K562 (cell line): ENCODE measurements at regions not wholly inside any gene's neighbourhood (a gene's known extent, or its start where the extent isn't known, plus 50 kb on each side); places are given as distances from the start of the nearest gene placed in this dataset.

Experiments
- CREB1 ChIP-seq, 2 experiments: sonication (generic) in 1 of 2; formaldehyde crosslinking in 1 of 2; IDR thresholded peaks; 2 replicates each; pipeline versions ENCODE4 v1.6.1 to v1.8.0; 2012 to 2022; ENCODE audit warnings: inconsistent platforms in 1 of 2, mild to moderate bottlenecking in 1 of 2, missing genetic modification reagents in 1 of 2, moderate library complexity in 1 of 2
- KLF1 ChIP-seq: fragments of 450-650 bp; IDR thresholded peaks from 2 replicates; pipeline ENCODE4 v1.6.1; 2016; ENCODE audit warnings: missing genetic modification characterization, missing compliant biosample characterization
- KLF10 ChIP-seq: fragments of 250-450 bp; sonication (Bioruptor Pico); IDR thresholded peaks from 2 replicates; pipeline ENCODE4 v1.6.1; 2021; ENCODE audit warnings: matching md5 sums
- MAFK ChIP-seq: IDR thresholded peaks from 2 replicates; pipeline ENCODE4 v1.6.1; 2011; ENCODE audit warnings: low read length, improper control_type of control experiment
- MAZ ChIP-seq, 2 experiments: fragments of 450-650 bp in 1 of 2; sonication (generic) in 1 of 2; formaldehyde crosslinking; IDR thresholded peaks in 1 of 2; conservative IDR thresholded peaks in 1 of 2; 2 replicates each; pipeline versions ENCODE4 v1.4.0 to v1.5.0; 2020; ENCODE audit warnings: mild to moderate bottlenecking in 1 of 2, missing genetic modification reagents in 1 of 2
- MCM2 ChIP-seq: fragments of 450-650 bp; IDR thresholded peaks from 2 replicates; pipeline ENCODE4 v1.6.1; 2017; ENCODE audit warnings: low read depth, mild to moderate bottlenecking
- NFE2L1 ChIP-seq: fragments of 450-650 bp; IDR thresholded peaks from 2 replicates; pipeline ENCODE4 v1.6.1; 2016; ENCODE audit warnings: missing genetic modification characterization, low read depth, mild to moderate bottlenecking, missing compliant biosample characterization, moderate library complexity, borderline replicate concordance
- POU5F1 ChIP-seq: fragments of 150-350 bp; IDR thresholded peaks from 2 replicates; pipeline ENCODE4 v1.6.1; 2014; ENCODE audit warnings: borderline replicate concordance, low read length, low read depth, mild to moderate bottlenecking; ENCODE audit not compliant: partially characterized antibody
- RBM34 ChIP-seq: fragments of 200-400 bp; formaldehyde crosslinking; IDR thresholded peaks from 2 replicates; pipeline ENCODE4 v1.6.1; 2018; ENCODE audit warnings: low read length, borderline replicate concordance; ENCODE audit not compliant: insufficient read depth
- TARDBP ChIP-seq: fragments of 450-650 bp; IDR thresholded peaks from 2 replicates; pipeline ENCODE4 v1.6.1; 2016
- TCF7 ChIP-seq: sonication (generic); IDR thresholded peaks from 2 replicates; pipeline ENCODE4 v1.6.1; 2016; ENCODE audit warnings: antibody characterized with exemption, borderline replicate concordance
- TOE1 ChIP-seq, 2 experiments: fragments of 450-650 bp in 1 of 2; sonication (generic) in 1 of 2; formaldehyde crosslinking in 1 of 2; IDR thresholded peaks; 2 replicates each; pipeline versions ENCODE4 v1.7.1 to v1.8.0; 2016 to 2022; ENCODE audit warnings: borderline replicate concordance in 2 of 2, mild to moderate bottlenecking in 2 of 2, antibody characterized with exemption in 1 of 2, inconsistent platforms in 1 of 2, low read depth in 1 of 2, missing genetic modification reagents in 1 of 2, moderate library complexity in 1 of 2
- TRIM24 ChIP-seq, 2 experiments: fragments of 450-650 bp; IDR thresholded peaks; 2 replicates each; pipeline ENCODE4 v1.6.1; 2016
- ZC3H11A ChIP-seq: IDR thresholded peaks from 2 replicates; pipeline ENCODE4 v1.6.1; 2012; ENCODE audit warnings: low read depth, low read length, improper control_type of control experiment
- ZNF140 ChIP-seq: fragments of 250-450 bp; sonication (Bioruptor Pico); IDR thresholded peaks from 2 replicates; pipeline ENCODE4 v1.8.0; 2021; ENCODE audit warnings: moderate library complexity, mild to moderate bottlenecking, inconsistent platforms
- ZNF217 ChIP-seq: sonication (generic); formaldehyde crosslinking; IDR thresholded peaks from 2 replicates; pipeline ENCODE4 v1.8.0; 2022; ENCODE audit warnings: mild to moderate bottlenecking, missing genetic modification reagents
- ZNF23 ChIP-seq: fragments of 250-450 bp; sonication (Bioruptor Pico); IDR thresholded peaks from 2 replicates; pipeline ENCODE4 v1.4.0; 2020; ENCODE audit warnings: mild to moderate bottlenecking
- ZNF699 ChIP-seq: fragments of 250-450 bp; sonication (Bioruptor Pico); IDR thresholded peaks from 2 replicates; pipeline ENCODE4 v1.8.0; 2021; ENCODE audit warnings: mild to moderate bottlenecking, moderate library complexity; ENCODE audit not compliant: insufficient replicate concordance
- ZNF766 ChIP-seq: fragments of 200-800 bp; sonication (Bioruptor generic); conservative IDR thresholded peaks from 2 replicates; pipeline ENCODE4 v1.6.1; 2016; ENCODE audit warnings: missing genetic modification characterization, missing compliant biosample characterization
- TF ChIP-seq, protein P1 (sequence below): fragments of 250-450 bp; sonication (Bioruptor Pico); IDR thresholded peaks from 2 replicates; pipeline ENCODE4 v1.4.0; 2020; ENCODE audit warnings: mild to moderate bottlenecking
- TF ChIP-seq, protein P2 (sequence below), 2 experiments: fragments of 450-650 bp in 1 of 2; sonication (generic) in 1 of 2; formaldehyde crosslinking in 1 of 2; IDR thresholded peaks in 1 of 2; conservative IDR thresholded peaks in 1 of 2; 2 replicates each; pipeline versions ENCODE4 v1.6.1 to v1.8.1; 2016 to 2023; ENCODE audit warnings: mild to moderate bottlenecking in 2 of 2, moderate library complexity in 2 of 2, inconsistent platforms in 1 of 2, missing genetic modification reagents in 1 of 2

DNA sequence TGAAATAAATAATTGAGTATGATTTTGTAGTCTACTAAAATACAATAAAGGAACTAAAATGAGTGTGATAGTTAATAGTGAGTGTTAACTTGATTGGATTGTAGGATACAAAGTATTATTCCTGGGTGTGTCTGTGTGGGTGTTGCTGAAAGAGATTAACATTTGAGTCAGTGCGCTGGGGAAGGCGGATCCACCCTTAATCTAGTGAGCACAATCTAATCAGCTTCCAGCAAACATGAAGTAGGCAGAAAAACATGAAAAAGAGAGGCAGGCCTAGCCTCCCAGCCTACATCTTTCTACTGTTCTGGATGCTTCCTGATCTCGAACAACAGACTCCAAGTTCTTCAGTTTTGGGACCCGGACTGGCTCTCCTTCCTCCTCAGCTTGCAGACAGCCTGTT lies 1716.6 kb downstream of the MRPL39 start (continued):
- TF ChIP-seq MAFK (no peak), KLF10 (CRISPR knock-in tag) (no peak), ZC3H11A (no peak), ZNF766 (no peak), POU5F1 (no peak), TARDBP (no peak), CREB1 (IDR thresholded peaks at IDR 0.05) (no peak), CREB1 (CRISPR knock-in tag; IDR thresholded peaks at IDR 0.05) (no peak), ZNF140 (CRISPR knock-in tag) (no peak), RBM34 (no peak), MAZ (CRISPR knock-in tag; conservative IDR thresholded peaks at IDR 0.05 in 1 of 2, IDR thresholded peaks at IDR 0.05 in 1 of 2) (no peak), ZNF23 (CRISPR knock-in tag) (no peak), NFE2L1 (tag) (no peak), MCM2 (no peak), KLF1 (tag) (no peak), TOE1 (IDR thresholded peaks at IDR 0.05; ENCODE audit: borderline replicate concordance) (no peak), TOE1 (CRISPR knock-in tag; IDR thresholded peaks at IDR 0.05; ENCODE audit: borderline replicate concordance, low read depth) (no peak), TRIM24 (IDR thresholded peaks at IDR 0.05) (peak in 1 of 2 experiments; percentile 66; a peak in 1 of 4 replicates), ZNF699 (no peak), ZNF217 (CRISPR knock-in tag) (no peak), TCF7 (no peak)
- TF ChIP-seq, protein P1, sequence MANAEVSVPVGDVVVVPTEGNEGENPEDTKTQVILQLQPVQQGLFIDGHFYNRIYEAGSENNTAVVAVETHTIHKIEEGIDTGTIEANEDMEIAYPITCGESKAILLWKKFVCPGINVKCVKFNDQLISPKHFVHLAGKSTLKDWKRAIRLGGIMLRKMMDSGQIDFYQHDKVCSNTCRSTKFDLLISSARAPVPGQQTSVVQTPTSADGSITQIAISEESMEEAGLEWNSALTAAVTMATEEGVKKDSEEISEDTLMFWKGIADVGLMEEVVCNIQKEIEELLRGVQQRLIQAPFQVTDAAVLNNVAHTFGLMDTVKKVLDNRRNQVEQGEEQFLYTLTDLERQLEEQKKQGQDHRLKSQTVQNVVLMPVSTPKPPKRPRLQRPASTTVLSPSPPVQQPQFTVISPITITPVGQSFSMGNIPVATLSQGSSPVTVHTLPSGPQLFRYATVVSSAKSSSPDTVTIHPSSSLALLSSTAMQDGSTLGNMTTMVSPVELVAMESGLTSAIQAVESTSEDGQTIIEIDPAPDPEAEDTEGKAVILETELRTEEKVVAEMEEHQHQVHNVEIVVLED (CRISPR knock-in tag), result no peak
- TF ChIP-seq, protein P2, sequence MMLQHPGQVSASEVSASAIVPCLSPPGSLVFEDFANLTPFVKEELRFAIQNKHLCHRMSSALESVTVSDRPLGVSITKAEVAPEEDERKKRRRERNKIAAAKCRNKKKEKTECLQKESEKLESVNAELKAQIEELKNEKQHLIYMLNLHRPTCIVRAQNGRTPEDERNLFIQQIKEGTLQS (IDR thresholded peaks at IDR 0.05), result no peak
- TF ChIP-seq, protein P2 (CRISPR knock-in tag; conservative IDR thresholded peaks at IDR 0.05), result no peak
